ENCODE measurements at regions not wholly inside any gene's neighbourhood (a gene's known extent, or its start where the extent isn't known, plus 50 kb on each side); places are given as distances from the start of the nearest gene placed in this dataset.
"Not testable (repeated sequence)": the region's sequence is repeated elsewhere in the genome, so short reads cannot be mapped to it uniquely, and the experiment has no call there.

GRCh38 chr1:181972256-181972655 is 89.3 kb downstream of the ZNF648 start:
- Mint-ChIP-seq H3K4me3 (no peak overlapping the region), H3K27ac (no peak overlapping the region), H3K4me1 (peaks cover 0 to 2% (median 0%) of the 10 kb centered on the region in 3 donors), H3K27me3 (peaks cover 6% of the 10 kb centered on the region), H3K9me3 (peaks cover 8 to 12% (median 9%) of the 10 kb centered on the region in 3 donors), H3K36me3 (peaks cover 3% of the 10 kb centered on the region)

- H3K27ac Mint-ChIP-seq: no peak overlapping the region
- peaks cover 0 to 2% (median 0%) of the 10 kb centered on the region in 3 donors for H3K4me1 Mint-ChIP-seq
- H3K4me3 Mint-ChIP-seq: no peak overlapping the region
- H3K9me3 Mint-ChIP-seq: peaks cover 7 to 8% (median 8%) of the 10 kb centered on the region in 3 donors
- H3K27me3 Mint-ChIP-seq: peaks cover 6% of the 10 kb centered on the region
- peaks cover 3% of the 10 kb centered on the region for H3K36me3 Mint-ChIP-seq
These were observed 90.1 kb downstream of the ZNF648 start for GRCh38 chr1:181971424-181971823.

GRCh38 chr1:181969902-181970301 is 91.6 kb downstream of the ZNF648 start:
- peaks cover 6% of the 10 kb centered on the region for H3K27me3 Mint-ChIP-seq
- H3K4me3 Mint-ChIP-seq: no peak overlapping the region
- peaks cover 0 to 2% (median 0%) of the 10 kb centered on the region in 3 donors for H3K4me1 Mint-ChIP-seq
- peaks cover 0 to 3% (median 0%) of the 10 kb centered on the region in 3 donors for H3K9me3 Mint-ChIP-seq
- no peak overlapping the region for H3K27ac Mint-ChIP-seq
- H3K36me3 Mint-ChIP-seq: peaks cover 3% of the 10 kb centered on the region

GRCh38 chr1:181954696-181955095 is 106.8 kb downstream of the ZNF648 start:
- H3K4me1 Mint-ChIP-seq, H3K27ac Mint-ChIP-seq, H3K27me3 Mint-ChIP-seq, H3K36me3 Mint-ChIP-seq, H3K4me3 Mint-ChIP-seq: not testable (repeated sequence)
- peaks cover 8 to 28% (median 27%) of the 10 kb centered on the region in 3 donors for H3K9me3 Mint-ChIP-seq

GRCh38 chr1:181954178-181954577 is 107.3 kb downstream of the ZNF648 start:
- H3K4me1 Mint-ChIP-seq, H3K4me3 Mint-ChIP-seq, H3K36me3 Mint-ChIP-seq, H3K27me3 Mint-ChIP-seq, H3K27ac Mint-ChIP-seq: not testable (repeated sequence)
- H3K9me3 Mint-ChIP-seq: peaks cover 6 to 23% (median 22%) of the 10 kb centered on the region in 3 donors

GRCh38 chr1:181953596-181953995 is 107.9 kb downstream of the ZNF648 start:
- peaks cover 2% of the 10 kb centered on the region for H3K27me3 Mint-ChIP-seq
- H3K27ac Mint-ChIP-seq: no peak overlapping the region

GRCh38 chr1:181951213-181951612 is 110.3 kb downstream of the ZNF648 start:
- no peak overlapping the region for H3K4me3 Mint-ChIP-seq
- H3K27ac Mint-ChIP-seq: no peak overlapping the region
- peaks cover 2% of the 10 kb centered on the region for H3K27me3 Mint-ChIP-seq
- peaks cover 10 to 16% (median 11%) of the 10 kb centered on the region in 3 donors for H3K9me3 Mint-ChIP-seq
- no peaks in the 10 kb centered on the region for H3K4me1 Mint-ChIP-seq
- H3K36me3 Mint-ChIP-seq: no peaks in the 10 kb centered on the region

More at GRCh38 chr1:181953596-181953995, 107.9 kb downstream of the ZNF648 start:
- Mint-ChIP-seq H3K4me1 (no peaks in the 10 kb centered on the region), H3K36me3 (no peaks in the 10 kb centered on the region), H3K9me3 (peaks cover 4 to 18% (median 16%) of the 10 kb centered on the region in 3 donors), H3K4me3 (no peak overlapping the region)

- Mint-ChIP-seq H3K36me3 (peaks cover 1% of the 10 kb centered on the region), H3K9me3 (peaks cover 7 to 16% (median 16%) of the 10 kb centered on the region in 3 donors), H3K4me1 (no peaks in the 10 kb centered on the region), H3K27ac (no peak overlapping the region), H3K27me3 (peaks cover 2% of the 10 kb centered on the region), H3K4me3 (no peak overlapping the region)
These were observed 112.0 kb downstream of the ZNF648 start for GRCh38 chr1:181949500-181949899.

GRCh38 chr1:181948372-181948771 is 113.1 kb downstream of the ZNF648 start:
- no peak overlapping the region for H3K4me3 Mint-ChIP-seq
- peaks cover 7 to 16% (median 16%) of the 10 kb centered on the region in 3 donors for H3K9me3 Mint-ChIP-seq
- no peak overlapping the region for H3K27ac Mint-ChIP-seq
- H3K27me3 Mint-ChIP-seq: peaks cover 3% of the 10 kb centered on the region
- peaks cover 3% of the 10 kb centered on the region for H3K36me3 Mint-ChIP-seq
- H3K4me1 Mint-ChIP-seq: no peaks in the 10 kb centered on the region

- H3K27me3 Mint-ChIP-seq: peaks cover 5% of the 10 kb centered on the region
These were observed 114.1 kb downstream of the ZNF648 start for GRCh38 chr1:181947441-181947840.

GRCh38 chr1:181936768-181937581 is 124.5 kb downstream of the ZNF648 start:
- Mint-ChIP-seq H3K27me3 (peaks cover 3% of the 10 kb centered on the region), H3K4me1 (peaks cover 0 to 4% (median 0%) of the 10 kb centered on the region in 3 donors), H3K36me3 (no peaks in the 10 kb centered on the region), H3K27ac (peak overlapping the region in 1 of 3 donors; percentile 22), H3K9me3 (no peaks in the 10 kb centered on the region), H3K4me3 (peak overlapping the region in 3 of 4 donors; percentile 55 to 78 (median 67))

More at GRCh38 chr1:181947441-181947840, 114.1 kb downstream of the ZNF648 start:
- peaks cover 5 to 16% (median 16%) of the 10 kb centered on the region in 3 donors for H3K9me3 Mint-ChIP-seq
- H3K4me1 Mint-ChIP-seq: no peaks in the 10 kb centered on the region
- peak overlapping the region in 1 of 3 donors; percentile 17 for H3K27ac Mint-ChIP-seq
- no peak overlapping the region for H3K4me3 Mint-ChIP-seq
- H3K36me3 Mint-ChIP-seq: peaks cover 3% of the 10 kb centered on the region

GRCh38 chr1:181936269-181936668 is 125.2 kb downstream of the ZNF648 start:
- Mint-ChIP-seq H3K27me3 (no peaks in the 10 kb centered on the region), H3K27ac (peak overlapping the region in 1 of 3 donors; percentile 22), H3K36me3 (no peaks in the 10 kb centered on the region), H3K4me1 (peaks cover 0 to 4% (median 0%) of the 10 kb centered on the region in 3 donors), H3K9me3 (no peaks in the 10 kb centered on the region), H3K4me3 (no peak overlapping the region)

GRCh38 chr1:181931873-181932272 is 129.6 kb downstream of the ZNF648 start:
- no peaks in the 10 kb centered on the region for H3K27me3 Mint-ChIP-seq
- no peak overlapping the region for H3K4me3 Mint-ChIP-seq
- no peaks in the 10 kb centered on the region for H3K36me3 Mint-ChIP-seq
- H3K27ac Mint-ChIP-seq: no peak overlapping the region
- no peaks in the 10 kb centered on the region for H3K9me3 Mint-ChIP-seq
- H3K4me1 Mint-ChIP-seq: no peaks in the 10 kb centered on the region

GRCh38 chr1:181930187-181930586 is 131.3 kb downstream of the ZNF648 start:
- H3K4me3 Mint-ChIP-seq: no peak overlapping the region
- no peaks in the 10 kb centered on the region for H3K27me3 Mint-ChIP-seq
- no peaks in the 10 kb centered on the region for H3K36me3 Mint-ChIP-seq
- no peaks in the 10 kb centered on the region for H3K4me1 Mint-ChIP-seq
- no peak overlapping the region for H3K27ac Mint-ChIP-seq
- H3K9me3 Mint-ChIP-seq: peaks cover 0 to 2% (median 0%) of the 10 kb centered on the region in 3 donors

GRCh38 chr1:181926697-181927096 is 134.8 kb downstream of the ZNF648 start:
- Mint-ChIP-seq H3K9me3 (peaks cover 0 to 2% (median 0%) of the 10 kb centered on the region in 3 donors), H3K4me1 (no peaks in the 10 kb centered on the region), H3K4me3 (no peak overlapping the region), H3K27me3 (no peaks in the 10 kb centered on the region), H3K27ac (no peak overlapping the region), H3K36me3 (no peaks in the 10 kb centered on the region)

- H3K4me1 Mint-ChIP-seq, H3K9me3 Mint-ChIP-seq, H3K27ac Mint-ChIP-seq, H3K27me3 Mint-ChIP-seq, H3K4me3 Mint-ChIP-seq, H3K36me3 Mint-ChIP-seq: not testable (repeated sequence)
These were observed 137.5 kb downstream of the ZNF648 start for GRCh38 chr1:181924034-181924433.

Measured in IgD-negative memory B cell (primary cell).